Endothelial cell of umbilical vein (primary cell): ENCODE measurements at regions not wholly inside any gene's neighbourhood (a gene's known extent, or its start where the extent isn't known, plus 50 kb on each side); places are given as distances from the start of the nearest gene placed in this dataset.

Source experiments
- BruUV-seq: library from RNA; stranded (reverse); fragments of 400-500 nt; replicated peaks from 2 replicates; lab custom pipeline; 2021; lab: Mats Ljungman, UMichigan
- CTCF ChIA-PET: fragments of 300-600, 350-600 bp; sonication (Branson Sonifier 250); formaldehyde crosslinking; loops from one replicate; lab custom pipeline; 2021; ENCODE audit warnings: antibody characterized with exemption, inconsistent platforms; lab: Charles Lee
- POLR2A ChIA-PET: fragments of 300-600, 350-600 bp; sonication (Branson Sonifier 250); formaldehyde crosslinking; loops from one replicate; lab custom pipeline; 2021; ENCODE audit warnings: antibody characterized with exemption, inconsistent platforms; lab: Charles Lee
- DNase-seq: peaks from one replicate; pipeline ENCODE4 v3.0.0-alpha.2; 2011; ENCODE audit warnings: low read depth, low spot score
- FAIRE-seq: peaks from 2 replicates; lab custom pipeline; 2011; peaks lifted over from hg19 to GRCh38; lab: Jason Lieb, UNC
- H2AFZ ChIP-seq: 2 replicates; pipeline ENCODE4 v1.6.0; 2012; ENCODE audit warnings: low read depth, low read length, control low read depth, inconsistent platforms
- H3K27ac ChIP-seq: 2 replicates; pipeline ENCODE4 v1.5.1; 2011; ENCODE audit warnings: low read depth, mild to moderate bottlenecking, control low read depth, low read length, moderate library complexity; ENCODE audit not compliant: insufficient read depth
- H3K27me3 ChIP-seq, 2 experiments: 2 replicates each; pipeline versions ENCODE4 v1.6.0 to v1.6.1; 2011; ENCODE audit warnings: low read length in 2 of 2, mixed read lengths in 1 of 2; ENCODE audit not compliant: control insufficient read depth in 2 of 2, insufficient read depth in 2 of 2
- H3K36me3 ChIP-seq, 2 experiments: 2 replicates in 1 of 2; 3 replicates in 1 of 2; pipeline ENCODE4 v1.5.1; 2011; ENCODE audit warnings: low read length in 2 of 2, mild to moderate bottlenecking in 1 of 2, moderate library complexity in 1 of 2; ENCODE audit not compliant: control insufficient read depth in 2 of 2, insufficient read depth in 2 of 2; ENCODE audit errors: extremely low read depth in 1 of 2
- H3K4me1 ChIP-seq: 3 replicates; pipeline ENCODE4 v1.5.1; 2011; ENCODE audit warnings: mild to moderate bottlenecking, low read length; ENCODE audit not compliant: control insufficient read depth, insufficient read depth; ENCODE audit errors: extremely low read depth
- H3K4me2 ChIP-seq: 2 replicates; pipeline ENCODE4 v1.6.1; 2011; ENCODE audit warnings: low read length, control low read depth, mixed read lengths; ENCODE audit not compliant: insufficient read depth
- H3K4me3 ChIP-seq, 3 experiments: fragments of 200-600 bp in 1 of 3; sonication (generic), shearing (Covaris generic) in 1 of 3; replicated peaks in 1 of 3; 2 replicates each; pipeline ENCODE4 v1.5.1; 2011 to 2016; ENCODE audit warnings: control low read depth in 3 of 3, low read length in 3 of 3, mild to moderate bottlenecking in 2 of 3, inconsistent platforms in 1 of 3, low read depth in 1 of 3, moderate library complexity in 1 of 3; ENCODE audit not compliant: insufficient read depth in 1 of 3
- H3K79me2 ChIP-seq: 2 replicates; pipeline ENCODE4 v1.6.0; 2012; ENCODE audit warnings: low read length, inconsistent platforms; ENCODE audit not compliant: control insufficient read depth, insufficient read depth
- H3K9ac ChIP-seq: replicated peaks from 2 replicates; pipeline ENCODE3; 2011; ENCODE audit warnings: low read length, control low read depth; ENCODE audit not compliant: insufficient read depth; ENCODE audit errors: extremely low read depth
- H3K9me1 ChIP-seq: replicated peaks from 3 replicates; pipeline ENCODE4 v1.6.0; 2011; ENCODE audit warnings: mild to moderate bottlenecking, low read length; ENCODE audit not compliant: control insufficient read depth, insufficient read depth; ENCODE audit errors: extremely low read depth
- H3K9me3 ChIP-seq: replicated peaks from 2 replicates; pipeline ENCODE4 v1.5.1; 2012; ENCODE audit warnings: low read length, inconsistent platforms; ENCODE audit not compliant: control insufficient read depth, insufficient read depth
- H4K20me1 ChIP-seq: replicated peaks from 2 replicates; pipeline ENCODE3; 2011; ENCODE audit warnings: mild to moderate bottlenecking, low read length; ENCODE audit not compliant: control insufficient read depth, insufficient read depth; ENCODE audit errors: extremely low read depth
- CTCF ChIP-seq, 2 donors: IDR thresholded peaks; 1 replicate in 1 of 2; 2 replicates in 1 of 2; pipeline ENCODE4 v1.5.1; 2011; ENCODE audit warnings: low read length in 2 of 2, mild to moderate bottlenecking in 2 of 2, moderate library complexity in 2 of 2, control low read depth in 1 of 2, inconsistent platforms in 1 of 2, low read depth in 1 of 2; ENCODE audit not compliant: insufficient read depth in 1 of 2; ENCODE audit errors: extremely low read depth in 1 of 2
- EZH2 ChIP-seq: IDR thresholded peaks from 2 replicates; pipeline ENCODE4 v1.6.1; 2012; ENCODE audit warnings: borderline replicate concordance, low read depth, mild to moderate bottlenecking, moderate library complexity, low read length, inconsistent platforms; ENCODE audit not compliant: severe bottlenecking
- FOS ChIP-seq: IDR thresholded peaks from 2 replicates; pipeline ENCODE4 v1.6.1; 2011; ENCODE audit warnings: mild to moderate bottlenecking, low read length, moderate library complexity, borderline replicate concordance; ENCODE audit not compliant: insufficient read depth
- GATA2 ChIP-seq: IDR thresholded peaks from 2 replicates; pipeline ENCODE4 v1.7.0; 2011; ENCODE audit warnings: low read depth, mild to moderate bottlenecking, moderate library complexity, mixed read lengths, low read length; ENCODE audit not compliant: insufficient read length, insufficient read depth
- JUN ChIP-seq: IDR thresholded peaks from 2 replicates; pipeline ENCODE4 v1.6.1; 2011; ENCODE audit warnings: borderline replicate concordance, low read depth; ENCODE audit not compliant: insufficient read length, insufficient read depth
- MAX ChIP-seq: IDR thresholded peaks from 2 replicates; pipeline ENCODE4 v1.6.1; 2011; ENCODE audit not compliant: insufficient read depth, insufficient read length
- MYC ChIP-seq: IDR thresholded peaks from one replicate; pipeline ENCODE4 v1.6.1; 2011; ENCODE audit warnings: mild to moderate bottlenecking, low read depth, low read length
- POLR2A ChIP-seq: IDR thresholded peaks from 2 replicates; pipeline ENCODE4 v1.6.1; 2012; ENCODE audit warnings: low read depth, mild to moderate bottlenecking, control low read depth, low read length
- POLR2AphosphoS5 ChIP-seq: IDR thresholded peaks from 2 replicates; pipeline ENCODE4 v1.6.1; 2012; ENCODE audit warnings: low read depth, mild to moderate bottlenecking, control low read depth, low read length, moderate library complexity; ENCODE audit not compliant: insufficient read depth
- dilution Hi-C: fragments of 300-500 bp; cut with MboI; formaldehyde crosslinking; loops from one replicate; pipeline ENCODE4 v1.15.0; 2019; ENCODE audit warnings: low sequenced_read_pairs; ENCODE audit not compliant: extremely low pct_ligation_motif_present
- intact Hi-C: fragments of 100-400 bp; cut with micrococcal nuclease; formaldehyde crosslinking; loops from one replicate; pipeline ENCODE4 v1.10.0; 2022

- no peaks in the 10 kb centered on the region for H3K9me3 ChIP-seq
- no peak overlapping the region for H3K27ac ChIP-seq
- no TSS peak for BruUV-seq
- H3K79me2 ChIP-seq = no peaks in the 10 kb centered on the region
- H3K4me2 ChIP-seq = no peak overlapping the region
- H4K20me1 ChIP-seq = no peaks in the 10 kb centered on the region
- H3K36me3 ChIP-seq = no peaks in the 10 kb centered on the region
- ChIA-PET CTCF (no interaction called here), POLR2A (no interaction called here)
- no peak overlapping the region for H3K4me3 ChIP-seq
- intact Hi-C loops = no loop called here
- no peaks in the 10 kb centered on the region for H3K27me3 ChIP-seq
- FAIRE-seq (no peak), DNase-seq (no peak)
- no peaks in the 10 kb centered on the region for H3K9me1 ChIP-seq
- H3K9ac ChIP-seq = no peak overlapping the region
- H3K4me1 ChIP-seq = no peaks in the 10 kb centered on the region
- no peak overlapping the region for H2AFZ ChIP-seq
- dilution Hi-C loops = no loop called here
- TF ChIP-seq POLR2AphosphoS5 (no peak), POLR2A (no peak), MAX (no peak), FOS (no peak), JUN (no peak), CTCF (IDR thresholded peaks at IDR 0.05; ENCODE audit: extremely low read depth in 1 of 2, insufficient read depth in 1 of 2, low read depth in 1 of 2, low read length in 2 of 2) (no peak), MYC (no peak), EZH2 (no peak), GATA2 (no peak)
Observed at GRCh38 chr6:91132461-91132860, 545.6 kb upstream of the MAP3K7 start.
